HG03196 (cell line): ENCODE measurements at regions not wholly inside any gene's neighbourhood (a gene's known extent, or its start where the extent isn't known, plus 50 kb on each side); places are given as distances from the start of the nearest gene placed in this dataset.
"Not testable (repeated sequence)": the region's sequence is repeated elsewhere in the genome, so short reads cannot be mapped to it uniquely, and the experiment has no call there.

ENCODE experiments used
- ATAC-seq: cut with Tn5 transposase; IDR thresholded peaks from one replicate; pipeline ENCODE4 v1.9.1; 2021; ENCODE audit not compliant: unreplicated experiment

GRCh38 chrY:21033363-21033762 lies 277.5 kb downstream of the RPS4Y2 start:
- ATAC-seq: no peak

- no peak for ATAC-seq
Measured at GRCh38 chrY:21034151-21035061, 278.5 kb downstream of the RPS4Y2 start.

- ATAC-seq: not testable (repeated sequence)
Measured at GRCh38 chrY:21037398-21037797, 281.5 kb downstream of the RPS4Y2 start.

- no peak for ATAC-seq
Measured at GRCh38 chrY:21039811-21040210, 283.9 kb downstream of the RPS4Y2 start.

- ATAC-seq: not testable (repeated sequence)
Measured at GRCh38 chrY:21040711-21041110, 284.8 kb downstream of the RPS4Y2 start.

- ATAC-seq: no peak
Measured at GRCh38 chrY:21073079-21073478, 317.2 kb downstream of the RPS4Y2 start.

- ATAC-seq: no peak
Measured at GRCh38 chrY:21073641-21074260, 317.8 kb downstream of the RPS4Y2 start.

- no peak for ATAC-seq
Measured at GRCh38 chrY:21075658-21076057, 319.8 kb downstream of the RPS4Y2 start.

- ATAC-seq: no peak
Measured at GRCh38 chrY:21079670-21080069, 323.8 kb downstream of the RPS4Y2 start.

- no peak for ATAC-seq
Measured at GRCh38 chrY:21081640-21082611, 326.0 kb downstream of the RPS4Y2 start.

GRCh38 chrY:21082639-21083038 lies 326.7 kb downstream of the RPS4Y2 start:
- ATAC-seq: no peak

GRCh38 chrY:21091909-21092308 lies 336.0 kb downstream of the RPS4Y2 start:
- ATAC-seq: no peak

- ATAC-seq: no peak
Measured at GRCh38 chrY:21102507-21102906, 346.6 kb downstream of the RPS4Y2 start.

GRCh38 chrY:21103885-21104284 lies 348.0 kb downstream of the RPS4Y2 start:
- no peak for ATAC-seq

- ATAC-seq: no peak
Measured at GRCh38 chrY:21105529-21105928, 349.6 kb downstream of the RPS4Y2 start.

GRCh38 chrY:21111313-21111712 lies 355.4 kb downstream of the RPS4Y2 start:
- ATAC-seq: no peak

GRCh38 chrY:21121065-21121464 lies 365.2 kb downstream of the RPS4Y2 start:
- no peak for ATAC-seq

GRCh38 chrY:21135591-21135990 lies 375.5 kb upstream of the RBMY1B start:
- no peak for ATAC-seq

GRCh38 chrY:21138056-21138758 lies 372.9 kb upstream of the RBMY1B start:
- no peak for ATAC-seq

- ATAC-seq: no peak
Measured at GRCh38 chrY:21146331-21146730, 364.8 kb upstream of the RBMY1B start.

GRCh38 chrY:21149971-21150370 lies 361.2 kb upstream of the RBMY1B start:
- no peak for ATAC-seq
